ENCODE measurements at regions not wholly inside any gene's neighbourhood (a gene's known extent, or its start where the extent isn't known, plus 50 kb on each side); places are given as distances from the start of the nearest gene placed in this dataset.

DNA sequence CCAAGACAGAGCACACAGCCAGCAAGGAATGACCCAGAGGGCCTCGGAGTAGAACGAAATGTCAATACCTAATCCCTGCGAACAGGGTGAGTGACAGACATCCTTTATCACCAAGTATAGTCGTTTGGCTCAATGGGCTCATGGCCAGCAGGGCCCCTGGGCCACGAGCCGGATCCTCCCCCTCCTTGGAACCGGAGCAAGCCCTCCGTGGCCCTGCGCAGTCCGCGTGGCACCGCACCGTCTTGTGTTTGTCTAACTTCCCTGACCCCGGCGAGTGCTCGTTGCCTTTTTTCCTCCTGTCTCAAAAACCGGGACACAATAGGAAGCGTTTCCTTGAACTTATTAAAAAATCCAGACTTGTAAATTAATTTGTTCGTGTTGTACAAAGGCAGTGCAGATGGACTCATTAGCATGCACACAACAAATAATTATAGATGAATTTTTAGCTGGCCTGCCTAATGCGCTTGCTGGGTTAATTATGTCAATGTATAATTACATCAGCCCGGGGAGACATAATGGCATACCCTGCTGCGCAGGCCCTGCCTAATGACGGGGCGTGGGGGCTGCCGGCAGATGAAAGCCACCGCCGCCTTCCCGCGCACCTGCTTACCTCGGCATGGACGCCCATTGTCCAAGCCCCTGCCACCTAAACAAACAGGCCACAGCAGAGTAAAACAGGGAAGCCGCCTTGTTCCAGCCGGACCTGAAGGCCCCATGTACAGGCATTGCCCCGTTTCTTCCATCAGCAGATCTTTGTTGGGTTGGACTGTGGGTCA lies 81.6 kb downstream of the PHETA1 start:
- no peak for ATAC-seq (ENCODE audit: low FRiP score)
- DNase-seq (ENCODE audit: low spot score): no peak
- TF ChIP-seq, protein P1, sequence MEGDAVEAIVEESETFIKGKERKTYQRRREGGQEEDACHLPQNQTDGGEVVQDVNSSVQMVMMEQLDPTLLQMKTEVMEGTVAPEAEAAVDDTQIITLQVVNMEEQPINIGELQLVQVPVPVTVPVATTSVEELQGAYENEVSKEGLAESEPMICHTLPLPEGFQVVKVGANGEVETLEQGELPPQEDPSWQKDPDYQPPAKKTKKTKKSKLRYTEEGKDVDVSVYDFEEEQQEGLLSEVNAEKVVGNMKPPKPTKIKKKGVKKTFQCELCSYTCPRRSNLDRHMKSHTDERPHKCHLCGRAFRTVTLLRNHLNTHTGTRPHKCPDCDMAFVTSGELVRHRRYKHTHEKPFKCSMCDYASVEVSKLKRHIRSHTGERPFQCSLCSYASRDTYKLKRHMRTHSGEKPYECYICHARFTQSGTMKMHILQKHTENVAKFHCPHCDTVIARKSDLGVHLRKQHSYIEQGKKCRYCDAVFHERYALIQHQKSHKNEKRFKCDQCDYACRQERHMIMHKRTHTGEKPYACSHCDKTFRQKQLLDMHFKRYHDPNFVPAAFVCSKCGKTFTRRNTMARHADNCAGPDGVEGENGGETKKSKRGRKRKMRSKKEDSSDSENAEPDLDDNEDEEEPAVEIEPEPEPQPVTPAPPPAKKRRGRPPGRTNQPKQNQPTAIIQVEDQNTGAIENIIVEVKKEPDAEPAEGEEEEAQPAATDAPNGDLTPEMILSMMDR (IDR thresholded peaks at IDR 0.05): no peak

DNA sequence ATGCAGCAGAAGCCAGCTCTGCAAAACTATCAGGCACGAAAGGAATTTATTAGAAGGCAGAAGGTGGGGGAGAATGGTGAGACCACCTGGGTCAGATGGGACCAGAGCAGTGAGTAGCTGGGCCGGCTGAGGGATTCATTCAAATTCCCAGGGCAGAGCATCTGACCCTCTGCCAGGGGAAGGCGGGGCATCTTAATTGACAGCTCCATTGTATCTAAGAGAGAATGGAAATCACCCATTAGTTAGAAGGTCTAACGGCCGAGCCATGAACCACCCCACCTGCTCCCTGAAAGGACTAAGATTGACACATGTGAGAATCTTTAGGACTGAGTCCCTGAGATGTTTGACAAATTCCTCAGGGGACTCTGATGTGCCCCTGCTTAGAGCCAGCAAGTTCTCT lies 83.7 kb downstream of the PHETA1 start:
- no peak for DNase-seq (ENCODE audit: low spot score)
- ATAC-seq (ENCODE audit: low FRiP score): no peak
- TF ChIP-seq, protein P1 (IDR thresholded peaks at IDR 0.05): no peak

DNA sequence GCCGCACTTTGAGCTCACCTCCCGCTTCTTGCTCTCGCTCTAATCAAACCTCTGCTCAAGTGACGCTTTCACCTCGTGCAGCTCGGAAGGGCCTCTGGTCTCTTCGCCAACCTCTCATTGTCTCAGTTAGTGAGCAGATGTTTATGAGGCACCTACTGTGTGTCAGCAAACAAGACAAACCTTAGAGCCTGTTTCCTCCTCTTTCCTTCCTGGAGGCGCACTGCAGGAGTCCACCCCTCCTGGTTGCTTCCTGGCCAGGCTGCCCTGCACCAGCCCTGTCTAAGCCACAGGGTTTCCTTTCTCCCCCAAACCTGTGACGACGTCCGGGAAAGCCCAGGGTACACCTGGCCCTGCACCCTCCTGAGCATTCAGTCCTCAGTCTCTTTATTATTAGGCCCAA lies 84.2 kb downstream of the PHETA1 start:
- DNase-seq (ENCODE audit: low spot score) (no peak), ATAC-seq (ENCODE audit: low FRiP score) (no peak)
- TF ChIP-seq, protein P1 (IDR thresholded peaks at IDR 0.05): no peak

DNA sequence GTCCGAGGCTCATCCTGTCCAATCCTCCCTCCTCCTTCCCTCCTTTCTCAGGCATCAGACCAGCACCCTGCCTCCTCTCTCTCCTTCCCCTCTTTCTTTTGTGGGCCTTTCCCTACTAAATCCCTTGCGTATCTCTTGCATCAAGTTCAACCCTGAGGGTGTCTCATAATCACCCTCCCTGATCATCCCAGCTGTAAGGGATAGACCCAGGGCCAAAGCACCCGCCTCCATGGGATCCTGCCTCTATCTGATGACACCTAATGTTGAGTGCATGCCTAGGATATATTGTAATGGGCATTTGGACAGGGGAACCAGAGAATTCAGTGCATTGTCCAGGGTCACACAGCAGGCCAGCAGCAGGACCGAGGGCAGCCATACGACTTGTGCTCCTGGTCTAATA lies 84.9 kb downstream of the PHETA1 start:
- ATAC-seq (ENCODE audit: low FRiP score): no peak
- DNase-seq (ENCODE audit: low spot score): no peak

DNA sequence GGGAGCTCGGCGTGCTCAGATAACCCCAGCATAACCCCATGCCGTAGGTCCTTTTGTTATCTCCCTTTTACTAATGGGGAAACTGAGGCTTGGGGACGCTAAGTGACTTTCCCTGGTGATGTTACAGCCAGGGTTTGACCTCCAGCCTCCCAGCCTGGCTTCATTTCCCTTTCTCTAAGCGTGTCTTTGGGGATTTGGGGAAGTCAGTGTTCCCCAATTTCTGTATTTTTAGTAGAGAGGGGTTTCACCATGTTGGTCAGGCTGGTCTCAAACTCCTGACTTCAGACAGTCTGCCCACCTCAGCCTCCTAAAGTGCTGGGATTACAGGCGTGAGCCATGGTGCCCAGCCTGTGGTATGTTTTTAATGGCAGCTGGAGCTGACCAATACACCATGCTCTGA lies 85.4 kb downstream of the PHETA1 start:
- ATAC-seq (ENCODE audit: low FRiP score): no peak
- TF ChIP-seq, protein P1 (IDR thresholded peaks at IDR 0.05): no peak
- DNase-seq (ENCODE audit: low spot score): no peak

More for the DNA sequence above, 84.9 kb downstream of the PHETA1 start:
- TF ChIP-seq, protein P1 (IDR thresholded peaks at IDR 0.05): no peak

DNA sequence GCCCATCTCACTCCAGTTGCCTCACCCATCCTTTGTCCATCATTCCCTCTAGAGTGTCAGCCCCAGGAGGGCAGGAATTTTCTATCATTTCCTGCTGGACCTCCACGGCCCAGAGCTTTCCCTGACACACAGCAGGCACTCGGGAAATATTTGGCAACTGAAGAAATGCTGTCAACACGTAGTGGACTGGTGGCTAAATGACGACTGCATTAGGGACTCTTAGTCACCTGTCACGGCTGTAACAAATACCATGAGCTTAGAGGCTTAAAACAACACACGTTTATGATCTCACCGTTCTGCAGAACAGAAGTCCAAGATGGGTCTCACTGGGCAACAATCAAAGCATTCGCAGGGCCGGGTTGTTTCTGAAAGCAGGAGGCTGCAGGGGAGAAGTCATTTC lies 91.3 kb downstream of the PHETA1 start:
- TF ChIP-seq, protein P1 (IDR thresholded peaks at IDR 0.05): no peak
- ATAC-seq (ENCODE audit: low FRiP score): no peak
- DNase-seq (ENCODE audit: low spot score): no peak

DNA sequence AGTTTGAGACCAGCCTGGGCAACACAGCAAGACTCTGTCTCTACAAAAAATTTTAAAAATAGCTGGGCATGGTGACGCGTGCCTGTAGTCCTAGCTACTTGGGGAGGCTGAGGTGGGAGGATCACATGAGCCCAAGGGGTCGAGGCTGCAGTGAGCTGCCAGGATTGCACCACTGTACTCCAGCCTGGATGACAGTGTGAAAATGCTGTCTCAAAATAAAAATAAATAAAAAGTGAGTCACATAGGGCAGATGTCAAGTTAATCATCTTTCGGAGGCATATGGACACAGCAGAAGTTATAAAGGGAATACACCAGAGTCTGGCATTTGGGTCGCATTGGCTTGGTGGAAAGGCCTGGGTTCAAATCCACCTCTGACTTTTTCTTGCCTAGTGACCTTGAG lies 92.7 kb downstream of the PHETA1 start:
- ATAC-seq (ENCODE audit: low FRiP score) (no peak), DNase-seq (ENCODE audit: low spot score) (no peak)
- TF ChIP-seq, protein P1 (IDR thresholded peaks at IDR 0.05): no peak

Data from omental fat pad (tissue), 3 donors.